ENCODE measurements at regions not wholly inside any gene's neighbourhood (a gene's known extent, or its start where the extent isn't known, plus 50 kb on each side); places are given as distances from the start of the nearest gene placed in this dataset.

- DNase-seq (ENCODE audit: low read depth, low spot score) (no peak), FAIRE-seq (no peak)
- intact Hi-C loops (cut with micrococcal nuclease) = no loop called here
- H3K27me3 ChIP-seq (ENCODE audit: control insufficient read depth in 2 of 2, insufficient read depth in 2 of 2, low read length in 2 of 2) = no peaks in the 10 kb centered on the region
- peaks cover 6% of the 10 kb centered on the region for H3K4me1 ChIP-seq (ENCODE audit: control insufficient read depth, extremely low read depth, insufficient read depth, low read length)
- no peaks in the 10 kb centered on the region for H3K79me2 ChIP-seq (ENCODE audit: control insufficient read depth, insufficient read depth, low read length)
- no peak overlapping the region for H3K9ac ChIP-seq (replicated peaks; ENCODE audit: extremely low read depth, insufficient read depth, low read length)
- no peak for TF ChIP-seq MYC (IDR thresholded peaks at IDR 0.05; ENCODE audit: low read depth, low read length)
- no peak for TF ChIP-seq FOS (IDR thresholded peaks at IDR 0.05; ENCODE audit: borderline replicate concordance, insufficient read depth, low read length)
- no peak for TF ChIP-seq GATA2 (IDR thresholded peaks at IDR 0.05; ENCODE audit: insufficient read depth, insufficient read length, low read depth, low read length)
- TF ChIP-seq MAX (IDR thresholded peaks at IDR 0.05; ENCODE audit: insufficient read depth, insufficient read length) = no peak
- TF ChIP-seq CTCF (IDR thresholded peaks at IDR 0.05; ENCODE audit: extremely low read depth in 1 of 2, insufficient read depth in 1 of 2, low read depth in 1 of 2, low read length in 2 of 2) = no peak
- TF ChIP-seq POLR2AphosphoS5 (IDR thresholded peaks at IDR 0.05; ENCODE audit: insufficient read depth, low read depth, low read length) = no peak
- TF ChIP-seq JUN (IDR thresholded peaks at IDR 0.05; ENCODE audit: borderline replicate concordance, insufficient read depth, insufficient read length, low read depth) = no peak
- TF ChIP-seq POLR2A (IDR thresholded peaks at IDR 0.05; ENCODE audit: low read depth, low read length) = no peak
- TF ChIP-seq EZH2 (IDR thresholded peaks at IDR 0.05; ENCODE audit: borderline replicate concordance, low read depth, low read length, severe bottlenecking) = no peak
- no peak overlapping the region for H2AFZ ChIP-seq (ENCODE audit: low read depth, low read length)
- ChIA-PET POLR2A (no interaction called here), CTCF (interaction anchor here (0.7 to 0.9 kb wide), 2 partner anchors 8 to 107 kb away, joined by 3 read pairs; no protein-coding TSS in a partner anchor)
- dilution Hi-C loops (cut with MboI; ENCODE audit: extremely low pct_ligation_motif_present, low sequenced_read_pairs) = no loop called here
- H3K4me2 ChIP-seq (ENCODE audit: insufficient read depth, low read length) = no peak overlapping the region
- no peaks in the 10 kb centered on the region for H4K20me1 ChIP-seq (replicated peaks; ENCODE audit: control insufficient read depth, extremely low read depth, insufficient read depth, low read length)
- H3K36me3 ChIP-seq (ENCODE audit: control insufficient read depth in 2 of 2, extremely low read depth in 1 of 2, insufficient read depth in 2 of 2, low read length in 2 of 2) = no peaks in the 10 kb centered on the region
- H3K9me1 ChIP-seq (replicated peaks; ENCODE audit: control insufficient read depth, extremely low read depth, insufficient read depth, low read length) = no peaks in the 10 kb centered on the region
- no peak overlapping the region for H3K27ac ChIP-seq (ENCODE audit: insufficient read depth, low read depth, low read length)
- no peaks in the 10 kb centered on the region for H3K9me3 ChIP-seq (replicated peaks; ENCODE audit: control insufficient read depth, insufficient read depth, low read length)
- no peak overlapping the region for H3K4me3 ChIP-seq (replicated peaks in 1 of 3; ENCODE audit: insufficient read depth in 1 of 3, low read depth in 1 of 3, low read length in 3 of 3)
- no TSS peak for BruUV-seq (replicated peaks)
Observed at GRCh38 chr7:440059-440749, 79.4 kb downstream of the PDGFA start.

All from endothelial cell of umbilical vein (primary cell).